NCI-H2196 (cell line): ENCODE measurements at regions not wholly inside any gene's neighbourhood (a gene's known extent, or its start where the extent isn't known, plus 50 kb on each side); places are given as distances from the start of the nearest gene placed in this dataset.

Experiments used
- DNase-seq: peaks from one replicate; lab custom pipeline; 2025; ENCODE audit not compliant: unreplicated experiment; lab: John Stamatoyannopoulos, UW

GRCh38 chr10:111131168-111131799 is 54.5 kb downstream of the ADRA2A start:
- DNase-seq = no peak

- DNase-seq = no peak
Measured at GRCh38 chr10:111137007-111137406, 60.2 kb downstream of the ADRA2A start.

- no peak for DNase-seq
Measured at GRCh38 chr10:111137587-111137986, 60.8 kb downstream of the ADRA2A start.

DNA sequence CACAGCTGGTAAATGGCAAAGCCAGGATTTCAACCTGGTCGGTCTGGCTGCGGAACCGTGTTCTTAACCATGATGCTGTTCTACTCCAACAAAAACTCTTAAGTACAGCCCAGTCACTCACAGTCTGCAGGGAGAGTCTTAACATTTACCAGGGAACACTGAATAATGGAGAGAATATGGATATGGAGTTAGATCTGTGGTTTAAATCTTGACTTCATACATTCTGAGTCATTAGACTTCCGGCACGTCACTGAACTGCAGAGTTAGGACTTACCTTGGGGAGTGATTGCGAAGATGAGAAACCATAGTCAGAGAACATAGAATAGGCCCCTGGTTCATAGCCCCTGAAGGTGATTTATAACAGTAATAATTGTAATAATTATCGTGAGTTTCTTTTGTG is 61.7 kb downstream of the ADRA2A start:
- DNase-seq = no peak

- no peak for DNase-seq
Measured at GRCh38 chr10:111139567-111139966, 62.7 kb downstream of the ADRA2A start.

- no peak for DNase-seq
Measured at GRCh38 chr10:111142092-111142768, 65.4 kb downstream of the ADRA2A start.

- peak; percentile 2 for DNase-seq
Measured at GRCh38 chr10:111146025-111146640, 69.3 kb downstream of the ADRA2A start.

DNA sequence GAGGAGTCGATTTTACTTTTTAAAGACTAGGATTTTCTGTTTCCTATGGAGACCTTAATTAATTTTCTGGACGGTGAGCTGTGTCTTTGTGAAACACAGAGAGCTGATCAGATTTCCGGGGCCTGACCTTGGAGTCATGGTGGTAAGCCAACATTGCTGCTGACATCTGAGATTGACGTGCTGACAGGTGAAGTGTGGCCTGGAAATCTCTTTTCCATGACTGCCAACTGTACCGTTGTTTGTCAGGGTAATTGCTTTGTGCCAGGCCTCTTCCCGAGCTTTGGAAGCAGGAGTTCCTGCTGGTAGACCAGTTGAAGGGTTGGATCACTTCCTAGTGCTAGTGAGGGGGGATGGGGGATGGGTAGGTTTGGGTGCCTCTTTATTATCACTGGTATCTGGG is 71.2 kb downstream of the ADRA2A start:
- DNase-seq = no peak

DNA sequence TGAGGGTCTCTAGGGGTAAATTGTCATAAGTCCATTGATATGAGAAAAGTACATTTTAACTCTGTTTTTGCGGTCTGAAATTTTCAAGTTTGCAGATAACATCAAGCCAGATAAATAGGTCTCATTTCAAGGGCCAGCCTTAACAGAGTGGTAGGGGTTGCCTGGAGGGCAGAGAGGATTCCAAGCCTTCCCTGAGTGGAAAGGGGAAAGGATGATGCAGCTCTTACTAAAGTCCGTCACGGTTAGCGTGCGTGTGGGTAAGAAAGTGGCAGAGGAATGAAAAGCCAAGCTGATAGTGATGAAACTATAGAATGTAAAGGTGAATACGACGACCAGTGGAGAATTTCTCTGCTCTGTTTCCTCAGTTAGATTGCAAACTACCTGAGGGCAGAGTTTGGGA is 71.6 kb downstream of the ADRA2A start:
- no peak for DNase-seq

DNA sequence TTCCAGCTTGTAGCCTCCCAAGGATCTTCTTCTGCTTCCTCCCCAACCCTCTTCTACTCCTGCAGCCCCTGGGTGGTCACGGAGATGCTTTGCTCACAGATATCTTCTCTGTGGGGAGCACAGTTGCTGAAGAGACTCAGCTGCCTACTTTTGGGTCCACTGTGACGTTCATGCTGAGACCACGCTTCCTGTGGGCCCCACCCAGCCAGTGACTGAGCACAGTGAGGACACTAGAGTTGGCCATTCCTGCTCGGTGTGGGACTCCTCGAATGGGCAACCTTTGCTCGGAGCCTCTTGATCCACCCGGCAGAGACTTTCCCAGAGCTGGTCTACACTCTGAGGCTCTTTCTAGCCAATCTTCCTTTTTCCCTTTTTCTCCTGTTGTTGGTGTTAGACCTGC is 73.9 kb downstream of the ADRA2A start:
- no peak for DNase-seq

- DNase-seq = no peak
Measured at GRCh38 chr10:111151595-111152307, 74.9 kb downstream of the ADRA2A start.

DNA sequence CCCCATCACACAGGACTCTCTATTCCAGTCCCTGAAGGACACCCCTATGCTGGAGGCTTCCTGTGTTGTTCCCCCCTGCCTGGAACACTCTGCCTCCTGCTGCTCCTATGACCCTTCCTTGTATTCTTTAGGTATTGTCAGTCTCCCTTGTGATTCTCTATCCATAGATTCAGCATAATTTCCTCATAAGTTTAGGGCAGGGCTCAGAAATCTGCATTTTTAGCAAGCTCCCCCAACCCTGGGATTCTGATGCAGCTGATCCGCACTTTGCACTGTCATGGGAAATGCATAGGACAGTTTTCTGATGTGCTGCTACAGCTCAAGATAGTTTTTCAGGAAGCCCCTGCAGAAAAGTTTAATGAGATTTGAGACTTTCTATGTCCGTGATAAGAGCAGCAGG is 79.9 kb downstream of the ADRA2A start:
- DNase-seq = no peak

DNA sequence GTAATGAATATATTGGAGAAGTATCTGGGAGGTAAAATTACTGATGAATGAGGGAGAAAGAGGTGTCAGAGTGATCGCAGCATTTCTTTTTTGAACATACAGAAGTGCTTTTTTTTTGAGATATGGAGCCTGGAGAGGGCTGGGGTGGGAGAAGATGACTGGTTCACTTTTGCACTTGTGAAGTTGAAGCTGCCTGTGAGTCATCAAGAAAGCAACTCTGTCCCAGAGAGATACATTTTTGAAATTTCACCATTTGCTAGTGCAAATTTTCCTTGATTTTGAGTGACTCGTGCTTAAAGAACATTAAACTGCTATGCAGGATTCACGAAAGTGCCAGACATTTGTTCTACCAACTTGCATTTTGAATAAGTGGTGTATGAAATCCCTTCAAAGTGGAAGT is 81.8 kb downstream of the ADRA2A start:
- no peak for DNase-seq

DNA sequence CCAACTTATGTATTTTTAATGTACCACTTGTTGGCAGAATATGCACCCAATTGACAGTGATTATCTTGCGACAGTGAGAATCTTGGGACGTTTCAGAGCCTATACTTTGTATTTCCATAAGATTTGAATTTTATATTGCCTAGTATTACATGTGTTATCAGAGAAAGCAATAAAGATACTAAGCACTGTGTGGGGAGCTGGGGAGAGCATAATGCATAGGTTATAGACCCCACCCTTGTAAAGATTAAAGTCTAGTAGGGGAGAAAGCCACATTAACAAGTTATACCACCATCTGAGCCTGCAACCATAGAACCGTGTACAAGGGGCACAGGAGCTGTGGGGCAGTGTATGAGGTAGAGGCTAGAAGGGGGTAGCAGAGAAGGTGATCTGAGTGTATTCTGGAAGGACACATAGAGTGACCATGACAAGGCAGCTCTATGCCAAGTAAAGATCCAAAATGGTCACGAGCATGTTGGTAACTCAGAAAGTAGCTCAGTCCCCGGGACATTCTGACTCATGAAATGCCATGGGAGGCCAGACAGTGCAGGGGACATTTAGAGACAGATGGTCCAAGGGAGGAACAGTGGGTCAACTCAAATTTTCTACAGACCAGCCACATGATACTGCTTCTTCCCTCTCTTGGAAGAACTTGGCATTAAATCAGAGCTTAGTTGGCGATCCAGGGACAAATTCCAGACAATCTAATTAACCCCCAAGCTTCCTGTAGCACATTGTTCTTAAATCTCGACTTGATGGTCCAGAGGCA is 84.5 kb downstream of the ADRA2A start:
- no peak for DNase-seq

DNA sequence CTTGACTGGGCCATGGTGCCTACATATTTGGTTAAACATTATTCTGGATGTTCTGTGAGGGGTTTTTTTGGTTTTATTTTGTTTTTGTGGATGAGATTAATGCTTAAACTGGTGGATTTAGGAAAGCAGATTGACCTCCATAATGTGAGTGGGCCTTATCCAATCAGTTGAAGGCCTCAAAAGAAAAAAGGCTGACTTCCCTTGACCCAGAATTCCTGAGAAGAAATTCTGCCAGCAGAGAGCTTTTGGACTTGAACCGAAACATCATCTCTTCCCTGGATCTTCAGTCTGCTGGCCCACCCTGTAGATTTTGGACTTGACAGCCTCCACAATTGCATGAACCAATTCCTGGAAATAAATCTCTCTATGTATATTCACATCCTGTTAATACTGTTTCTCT is 94.4 kb downstream of the ADRA2A start:
- no peak for DNase-seq

- no peak for DNase-seq
Measured at GRCh38 chr10:111175787-111176186, 99.0 kb downstream of the ADRA2A start.

DNA sequence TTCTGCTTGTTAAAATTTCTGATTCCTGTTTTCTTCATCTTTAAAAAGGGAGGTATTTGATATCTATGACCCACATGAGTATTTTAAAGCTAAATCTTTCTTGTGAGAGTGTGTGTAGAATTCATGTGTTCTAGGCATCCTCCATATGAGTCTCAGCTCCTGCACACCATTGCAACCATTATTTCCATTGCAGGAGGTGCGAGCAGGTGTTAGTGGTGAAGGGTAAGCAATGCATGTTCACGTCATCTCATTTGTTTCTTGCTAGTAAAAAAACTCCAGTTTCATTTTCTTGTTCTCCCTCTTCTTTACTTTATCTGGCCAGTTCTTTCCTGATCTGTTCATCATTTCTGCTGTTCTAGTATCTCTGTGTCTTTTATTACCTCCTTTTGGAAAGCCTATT is 100.5 kb downstream of the ADRA2A start:
- no peak for DNase-seq

DNA sequence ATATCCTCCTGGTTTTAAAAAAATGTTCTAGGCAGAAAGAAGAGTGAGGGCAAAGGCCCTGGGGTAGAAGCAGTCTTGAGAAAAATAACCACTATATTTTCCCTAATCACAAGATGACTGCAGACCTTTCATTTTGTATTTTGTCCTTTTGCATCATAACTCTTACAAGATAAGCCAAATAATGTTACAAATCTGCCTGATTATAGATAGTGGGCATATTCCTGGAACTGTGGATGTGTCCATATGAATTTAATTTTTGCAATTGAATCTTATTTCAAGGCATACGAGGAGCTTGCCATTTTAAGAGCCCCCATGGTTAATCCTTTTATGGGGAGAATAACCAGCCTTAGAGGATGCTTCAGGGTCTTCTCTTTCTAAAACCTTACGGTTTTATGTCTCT is 102.7 kb downstream of the ADRA2A start:
- no peak for DNase-seq

DNA sequence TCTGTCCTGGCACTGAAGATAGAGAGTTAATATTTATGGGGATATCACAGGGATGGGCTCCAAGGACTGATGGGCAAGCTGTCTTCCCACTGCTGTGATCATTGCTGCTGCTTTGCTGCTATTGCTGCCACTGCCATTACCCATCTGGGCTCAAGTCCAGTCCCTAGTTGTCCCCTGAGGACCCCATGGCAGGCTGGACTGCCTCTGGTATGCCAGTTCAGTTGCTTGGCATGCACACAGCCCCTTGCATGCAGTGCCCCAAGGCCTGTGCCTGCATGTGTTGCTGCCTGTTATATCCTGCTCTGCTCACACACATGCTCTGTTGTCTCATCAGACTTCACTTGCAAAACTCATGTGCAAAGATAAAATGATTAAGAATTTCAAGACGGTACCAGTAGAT is 109.5 kb downstream of the ADRA2A start:
- DNase-seq = no peak

GRCh38 chr10:111187096-111187495 is 110.3 kb downstream of the ADRA2A start:
- no peak for DNase-seq

DNA sequence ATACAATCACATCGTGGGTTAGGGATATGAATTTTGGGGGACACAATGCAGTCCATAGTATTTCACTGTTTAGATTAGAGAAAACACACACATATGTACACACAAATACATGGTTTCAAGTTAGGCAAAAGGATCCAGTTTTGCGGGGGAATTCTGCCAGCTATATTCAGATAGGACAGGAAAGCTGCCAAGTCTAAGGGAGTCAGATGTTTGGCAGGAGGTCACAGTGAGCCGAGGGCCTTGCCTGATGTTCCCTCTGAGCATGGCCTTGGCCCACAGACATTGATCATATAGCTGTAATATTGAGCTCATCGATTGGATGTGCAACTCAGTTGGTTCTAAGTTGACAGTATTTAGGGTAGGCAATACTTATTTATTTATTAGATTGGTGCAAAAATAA is 122.8 kb downstream of the ADRA2A start:
- no peak for DNase-seq
